AG04450 (cell line): ENCODE measurements at regions not wholly inside any gene's neighbourhood (a gene's known extent, or its start where the extent isn't known, plus 50 kb on each side); places are given as distances from the start of the nearest gene placed in this dataset.

Experiments used
- CTCF ChIA-PET: fragments of 300-600, 350-600 bp; formaldehyde crosslinking; extraction: SDS; loops from one replicate; lab custom pipeline; 2022; ENCODE audit warnings: antibody characterized with exemption, inconsistent platforms; lab: Charles Lee
- POLR2A ChIA-PET: fragments of 350-600 bp; formaldehyde crosslinking; extraction: SDS; loops from one replicate; lab custom pipeline; 2021; ENCODE audit warnings: antibody characterized with exemption, inconsistent platforms; lab: Yijun Ruan, JAX
- DNase-seq: peaks from one replicate; pipeline ENCODE4 v3.0.0-alpha.2; 2011; ENCODE audit warnings: low read depth, low spot score
- H3K27ac ChIP-seq: one replicate; pipeline ENCODE4 v1.5.1; 2012; ENCODE audit warnings: low read depth, low read length, control low read depth
- H3K27me3 ChIP-seq: one replicate; pipeline ENCODE4 v1.6.0; 2012; ENCODE audit warnings: low read length; ENCODE audit not compliant: control insufficient read depth, insufficient read depth
- H3K4me3 ChIP-seq: 2 replicates; pipeline ENCODE4 v1.5.1; 2011; ENCODE audit warnings: mild to moderate bottlenecking, low read depth, low read length, control low read depth
- H3K9me3 ChIP-seq: 2 replicates; pipeline ENCODE4 v1.5.1; 2012; ENCODE audit warnings: low read length; ENCODE audit not compliant: control insufficient read depth, insufficient read depth
- CTCF ChIP-seq: IDR thresholded peaks from 2 replicates; pipeline ENCODE4 v1.5.1; 2011; ENCODE audit warnings: low read depth, low read length, control low read depth, inconsistent platforms

- no peak overlapping the region for H3K27ac ChIP-seq
- H3K9me3 ChIP-seq = no peaks in the 10 kb centered on the region; the same call in 1 of the 2 replicates
- no peak for TF ChIP-seq CTCF
- peaks cover 31% of the 10 kb centered on the region for H3K27me3 ChIP-seq
- DNase-seq = no peak
- ChIA-PET CTCF (interaction anchor here (1.0 kb wide), 1 partner anchor 112 kb away, joined by 3 read pairs; no protein-coding TSS in a partner anchor), POLR2A (no interaction called here)
- H3K4me3 ChIP-seq = no peak overlapping the region
Observed at GRCh38 chr1:181312946-181313345, 170.4 kb upstream of the CACNA1E start.

- H3K27ac ChIP-seq = no peak overlapping the region
- no peak for DNase-seq
- TF ChIP-seq CTCF = no peak
- POLR2A ChIA-PET = no interaction called here
- no peaks in the 10 kb centered on the region; the same call in 1 of the 2 replicates for H3K9me3 ChIP-seq
- peaks cover 36% of the 10 kb centered on the region for H3K27me3 ChIP-seq
- H3K4me3 ChIP-seq = no peak overlapping the region
- CTCF ChIA-PET = interaction anchor here (1.0 kb wide), 1 partner anchor 111 kb away, joined by 3 read pairs; no protein-coding TSS in a partner anchor
Observed at GRCh38 chr1:181313466-181313865, 169.9 kb upstream of the CACNA1E start.

GRCh38 chr1:181314010-181314409 lies 169.3 kb upstream of the CACNA1E start:
- Histone ChIP-seq H3K27me3 (peaks cover 41% of the 10 kb centered on the region), H3K9me3 (no peaks in the 10 kb centered on the region; the same call in 1 of the 2 replicates), H3K27ac (no peak overlapping the region), H3K4me3 (no peak overlapping the region)
- ChIA-PET CTCF (no interaction called here), POLR2A (no interaction called here)
- no peak for DNase-seq
- no peak for TF ChIP-seq CTCF

GRCh38 chr1:181314959-181315358 lies 168.4 kb upstream of the CACNA1E start:
- no peak for TF ChIP-seq CTCF
- Histone ChIP-seq H3K4me3 (no peak overlapping the region), H3K27me3 (peaks cover 44% of the 10 kb centered on the region), H3K27ac (no peak overlapping the region), H3K9me3 (no peaks in the 10 kb centered on the region; the same call in 1 of the 2 replicates)
- no peak for DNase-seq
- ChIA-PET CTCF (no interaction called here), POLR2A (no interaction called here)

GRCh38 chr1:181317261-181317930 lies 165.9 kb upstream of the CACNA1E start:
- no peak overlapping the region for H3K4me3 ChIP-seq
- peaks cover 48% of the 10 kb centered on the region for H3K27me3 ChIP-seq
- no peak overlapping the region for H3K27ac ChIP-seq
- no peaks in the 10 kb centered on the region; the same call in 1 of the 2 replicates for H3K9me3 ChIP-seq
- ChIA-PET POLR2A (no interaction called here), CTCF (no interaction called here)
- TF ChIP-seq CTCF = no peak
- no peak for DNase-seq
